ENCODE measurements at regions not wholly inside any gene's neighbourhood (a gene's known extent, or its start where the extent isn't known, plus 50 kb on each side); places are given as distances from the start of the nearest gene placed in this dataset.
A peak's percentile ranks its signal among the peaks of the same experiment; 100 is the strongest.

DNA sequence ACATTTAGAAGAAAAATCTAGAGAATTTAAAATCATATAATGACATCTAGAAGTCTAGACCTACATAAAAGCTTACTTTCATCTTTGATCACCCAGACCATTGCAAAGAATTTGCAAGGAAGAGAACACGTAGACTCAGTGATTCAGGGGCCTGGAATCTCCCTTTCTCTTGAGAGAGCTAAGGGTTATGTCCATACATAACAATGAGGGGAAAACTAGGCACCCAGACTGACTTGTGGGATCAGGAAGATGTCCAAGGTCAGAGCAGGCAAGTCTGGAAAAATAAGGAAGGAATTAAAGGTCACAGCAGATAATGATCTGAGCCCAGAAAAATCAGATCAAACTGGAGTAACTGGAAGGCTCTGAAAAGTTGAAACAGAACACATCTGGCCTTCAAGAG lies 198.4 kb upstream of the SFRP2 start:
- H3K9ac ChIP-seq (ENCODE audit: low read length), result no peak overlapping the region
- no peaks in the 10 kb centered on the region for H3K79me2 ChIP-seq (ENCODE audit: insufficient read depth, low read length)
- no peaks in the 10 kb centered on the region for H3K4me1 ChIP-seq (ENCODE audit: insufficient read depth, low read length)
- peak; percentile 70 for DNase-seq (ENCODE audit: low read depth)
- no peak overlapping the region for H2AFZ ChIP-seq (ENCODE audit: low read depth, low read length)
- peak overlapping the region; percentile 47 for H3K27ac ChIP-seq (ENCODE audit: low read depth, low read length)
- no peak overlapping the region for H3K4me3 Mint-ChIP-seq (ENCODE audit: unreplicated experiment)
- TF ChIP-seq, protein P1, sequence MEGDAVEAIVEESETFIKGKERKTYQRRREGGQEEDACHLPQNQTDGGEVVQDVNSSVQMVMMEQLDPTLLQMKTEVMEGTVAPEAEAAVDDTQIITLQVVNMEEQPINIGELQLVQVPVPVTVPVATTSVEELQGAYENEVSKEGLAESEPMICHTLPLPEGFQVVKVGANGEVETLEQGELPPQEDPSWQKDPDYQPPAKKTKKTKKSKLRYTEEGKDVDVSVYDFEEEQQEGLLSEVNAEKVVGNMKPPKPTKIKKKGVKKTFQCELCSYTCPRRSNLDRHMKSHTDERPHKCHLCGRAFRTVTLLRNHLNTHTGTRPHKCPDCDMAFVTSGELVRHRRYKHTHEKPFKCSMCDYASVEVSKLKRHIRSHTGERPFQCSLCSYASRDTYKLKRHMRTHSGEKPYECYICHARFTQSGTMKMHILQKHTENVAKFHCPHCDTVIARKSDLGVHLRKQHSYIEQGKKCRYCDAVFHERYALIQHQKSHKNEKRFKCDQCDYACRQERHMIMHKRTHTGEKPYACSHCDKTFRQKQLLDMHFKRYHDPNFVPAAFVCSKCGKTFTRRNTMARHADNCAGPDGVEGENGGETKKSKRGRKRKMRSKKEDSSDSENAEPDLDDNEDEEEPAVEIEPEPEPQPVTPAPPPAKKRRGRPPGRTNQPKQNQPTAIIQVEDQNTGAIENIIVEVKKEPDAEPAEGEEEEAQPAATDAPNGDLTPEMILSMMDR (IDR thresholded peaks at IDR 0.05; ENCODE audit: insufficient read depth, low read depth, low read length), result no peak
- no peak for TF ChIP-seq EZH2 (IDR thresholded peaks at IDR 0.05; ENCODE audit: insufficient read depth, low read length)
- H4K20me1 ChIP-seq (ENCODE audit: insufficient read depth, low read length), result no peaks in the 10 kb centered on the region
- H3K36me3 ChIP-seq (ENCODE audit: insufficient read depth, low read length), result no peaks in the 10 kb centered on the region
- H3K27me3 Mint-ChIP-seq (ENCODE audit: low read depth, unreplicated experiment), result no peaks in the 10 kb centered on the region
- H3K36me3 Mint-ChIP-seq (ENCODE audit: low read depth, unreplicated experiment), result no peaks in the 10 kb centered on the region
- H3K9me3 ChIP-seq (ENCODE audit: insufficient read depth, low read depth, low read length), result no peaks in the 10 kb centered on the region
- no peak for FAIRE-seq
- peaks cover 11% of the 10 kb centered on the region for H3K9me3 Mint-ChIP-seq (ENCODE audit: unreplicated experiment)
- H3K4me1 Mint-ChIP-seq (ENCODE audit: low read depth, unreplicated experiment), result peaks cover 22% of the 10 kb centered on the region
- H3K27ac Mint-ChIP-seq (ENCODE audit: unreplicated experiment), result peak overlapping the region; percentile 79
- H3K27me3 ChIP-seq (ENCODE audit: insufficient read depth, low read length), result no peaks in the 10 kb centered on the region
- H3K4me3 ChIP-seq (ENCODE audit: insufficient read depth, low read depth, low read length), result no peak overlapping the region
- no peak overlapping the region for H3K4me2 ChIP-seq (ENCODE audit: low read length)

DNA sequence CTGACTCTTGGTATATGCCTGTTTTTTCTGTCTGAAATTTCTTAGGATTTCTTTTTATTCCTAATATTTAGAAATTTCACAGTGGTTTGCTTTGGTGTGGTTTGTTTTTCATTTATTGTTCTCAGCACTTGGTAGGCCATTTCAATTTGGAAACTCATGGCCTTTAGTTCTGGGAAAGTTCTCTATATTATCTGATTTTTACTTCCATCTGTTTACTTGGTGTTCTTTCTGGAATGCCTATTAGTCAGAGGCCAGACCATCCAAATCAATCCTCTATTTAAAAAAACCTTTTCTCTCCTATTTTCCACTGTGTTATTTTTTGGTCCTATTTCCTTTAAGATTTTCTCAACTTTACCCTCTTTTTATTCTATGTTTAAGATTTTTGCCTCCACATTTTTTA lies 188.1 kb upstream of the SFRP2 start:
- Histone ChIP-seq H3K4me3 (ENCODE audit: insufficient read depth, low read depth, low read length) (no peak overlapping the region), H4K20me1 (ENCODE audit: insufficient read depth, low read length) (no peaks in the 10 kb centered on the region), H3K9ac (ENCODE audit: low read length) (no peak overlapping the region), H3K4me1 (ENCODE audit: insufficient read depth, low read length) (no peaks in the 10 kb centered on the region), H3K27ac (ENCODE audit: low read depth, low read length) (no peak overlapping the region), H3K36me3 (ENCODE audit: insufficient read depth, low read length) (no peaks in the 10 kb centered on the region), H3K27me3 (ENCODE audit: insufficient read depth, low read length) (no peaks in the 10 kb centered on the region), H3K4me2 (ENCODE audit: low read length) (no peak overlapping the region), H3K79me2 (ENCODE audit: insufficient read depth, low read length) (no peaks in the 10 kb centered on the region), H3K9me3 (ENCODE audit: insufficient read depth, low read depth, low read length) (peaks cover 10% of the 10 kb centered on the region), H2AFZ (ENCODE audit: low read depth, low read length) (no peak overlapping the region)
- Mint-ChIP-seq H3K9me3 (ENCODE audit: unreplicated experiment) (peaks cover 34% of the 10 kb centered on the region), H3K4me3 (ENCODE audit: unreplicated experiment) (no peak overlapping the region), H3K27me3 (ENCODE audit: low read depth, unreplicated experiment) (peaks cover 2% of the 10 kb centered on the region), H3K4me1 (ENCODE audit: low read depth, unreplicated experiment) (peaks cover 5% of the 10 kb centered on the region), H3K36me3 (ENCODE audit: low read depth, unreplicated experiment) (peaks cover 3% of the 10 kb centered on the region), H3K27ac (ENCODE audit: unreplicated experiment) (no peak overlapping the region)
- DNase-seq (ENCODE audit: low read depth), result no peak
- TF ChIP-seq, protein P1 (IDR thresholded peaks at IDR 0.05; ENCODE audit: insufficient read depth, low read depth, low read length), result no peak
- no peak for TF ChIP-seq EZH2 (IDR thresholded peaks at IDR 0.05; ENCODE audit: insufficient read depth, low read length)
- no peak for FAIRE-seq

GRCh38 chr4:153974452-153974851 lies 185.6 kb upstream of the SFRP2 start:
- Histone ChIP-seq H2AFZ (ENCODE audit: low read depth, low read length) (no peak overlapping the region), H3K36me3 (ENCODE audit: insufficient read depth, low read length) (no peaks in the 10 kb centered on the region), H3K4me1 (ENCODE audit: insufficient read depth, low read length) (no peaks in the 10 kb centered on the region), H3K79me2 (ENCODE audit: insufficient read depth, low read length) (no peaks in the 10 kb centered on the region), H3K9me3 (ENCODE audit: insufficient read depth, low read depth, low read length) (peaks cover 10% of the 10 kb centered on the region), H3K27ac (ENCODE audit: low read depth, low read length) (no peak overlapping the region), H3K9ac (ENCODE audit: low read length) (no peak overlapping the region), H3K27me3 (ENCODE audit: insufficient read depth, low read length) (no peaks in the 10 kb centered on the region), H3K4me2 (ENCODE audit: low read length) (no peak overlapping the region), H3K4me3 (ENCODE audit: insufficient read depth, low read depth, low read length) (no peak overlapping the region), H4K20me1 (ENCODE audit: insufficient read depth, low read length) (no peaks in the 10 kb centered on the region)
- no peaks in the 10 kb centered on the region for H3K27me3 Mint-ChIP-seq (ENCODE audit: low read depth, unreplicated experiment)
- H3K9me3 Mint-ChIP-seq (ENCODE audit: unreplicated experiment), result peaks cover 23% of the 10 kb centered on the region
- H3K4me3 Mint-ChIP-seq (ENCODE audit: unreplicated experiment), result no peak overlapping the region
- H3K27ac Mint-ChIP-seq (ENCODE audit: unreplicated experiment), result no peak overlapping the region
- peaks cover 3% of the 10 kb centered on the region for H3K36me3 Mint-ChIP-seq (ENCODE audit: low read depth, unreplicated experiment)
- peaks cover 18% of the 10 kb centered on the region for H3K4me1 Mint-ChIP-seq (ENCODE audit: low read depth, unreplicated experiment)
- DNase-seq (ENCODE audit: low read depth) (no peak), FAIRE-seq (no peak)
- TF ChIP-seq, protein P1 (IDR thresholded peaks at IDR 0.05; ENCODE audit: insufficient read depth, low read depth, low read length), result no peak
- no peak for TF ChIP-seq EZH2 (IDR thresholded peaks at IDR 0.05; ENCODE audit: insufficient read depth, low read length)
